ENCODE measurements at regions not wholly inside any gene's neighbourhood (a gene's known extent, or its start where the extent isn't known, plus 50 kb on each side); places are given as distances from the start of the nearest gene placed in this dataset.

- Histone ChIP-seq H3K4me1 (ENCODE audit: control insufficient read depth in 5 of 5, insufficient read depth in 5 of 5, low read length in 5 of 5) (no peaks in the 10 kb centered on the region), H3K27me3 (ENCODE audit: control insufficient read depth in 3 of 3, insufficient read depth in 3 of 3, low read length in 2 of 3) (no peaks in the 10 kb centered on the region), H3K27ac (ENCODE audit: low read depth in 1 of 2, low read length in 1 of 2) (no peak overlapping the region), H3K4me3 (no peak overlapping the region), H3K36me3 (ENCODE audit: control insufficient read depth in 4 of 4, insufficient read depth in 4 of 4, low read length in 4 of 4) (no peaks in the 10 kb centered on the region), H3K9ac (ENCODE audit: insufficient read depth in 1 of 2, low read length in 2 of 2) (no peak overlapping the region), H3K9me3 (ENCODE audit: control insufficient read depth in 4 of 4, insufficient read depth in 3 of 4, low read length in 3 of 4) (peaks cover 0 to 4% (median 2%) of the 10 kb centered on the region in 4 donors)
- TF ChIP-seq CTCF (IDR thresholded peaks at IDR 0.05; ENCODE audit: control extremely low read depth, extremely low read depth) = no peak
- WGBS, 2 donors = 93 to 95% methylated on average over 20 of the region's 20 CpGs
- DNase-seq (no peak), ATAC-seq (ENCODE audit: insufficient read depth, low FRiP score) (no peak)
These were observed 194.9 kb upstream of the EPHA6 start for GRCh38 chr3:96619475-96619874.

GRCh38 chr3:96622878-96623277, 191.5 kb upstream of the EPHA6 start:
- no peak overlapping the region for H3K9ac ChIP-seq (ENCODE audit: insufficient read depth in 1 of 2, low read length in 2 of 2)
- H3K27me3 ChIP-seq (ENCODE audit: control insufficient read depth in 3 of 3, insufficient read depth in 3 of 3, low read length in 2 of 3) = no peaks in the 10 kb centered on the region
- H3K36me3 ChIP-seq (ENCODE audit: control insufficient read depth in 4 of 4, insufficient read depth in 4 of 4, low read length in 4 of 4) = no peaks in the 10 kb centered on the region
- WGBS, 2 donors = 87 to 93% methylated on average over 2 of the region's 2 CpGs
- no peaks in the 10 kb centered on the region for H3K4me1 ChIP-seq (ENCODE audit: control insufficient read depth in 5 of 5, insufficient read depth in 5 of 5, low read length in 5 of 5)
- ATAC-seq (ENCODE audit: insufficient read depth, low FRiP score) (no peak), DNase-seq (no peak)
- no peak overlapping the region for H3K4me3 ChIP-seq
- TF ChIP-seq CTCF (IDR thresholded peaks at IDR 0.05; ENCODE audit: control extremely low read depth, extremely low read depth) = no peak
- H3K9me3 ChIP-seq (ENCODE audit: control insufficient read depth in 4 of 4, insufficient read depth in 3 of 4, low read length in 3 of 4) = peaks cover 0 to 4% (median 0%) of the 10 kb centered on the region in 4 donors
- H3K27ac ChIP-seq (ENCODE audit: low read depth in 1 of 2, low read length in 1 of 2) = no peak overlapping the region

DNA sequence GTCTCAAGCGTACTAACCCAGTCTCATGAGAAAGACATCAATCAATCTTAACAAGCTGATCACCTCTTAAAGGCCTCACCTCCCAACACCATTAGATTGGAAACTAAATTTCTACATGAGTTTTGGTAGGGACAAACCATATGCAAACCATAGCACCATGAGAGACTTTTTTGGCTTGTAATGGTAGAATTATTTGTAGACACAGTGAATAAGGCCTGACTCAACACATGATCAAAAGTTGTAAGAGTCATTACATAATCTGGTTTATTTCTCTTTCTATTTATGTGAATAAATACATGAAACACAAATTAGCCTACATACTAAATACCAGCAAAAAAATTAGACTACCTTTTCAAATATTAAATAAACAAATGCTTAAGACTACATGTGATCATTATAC, 183.3 kb upstream of the EPHA6 start:
- TF ChIP-seq CTCF (IDR thresholded peaks at IDR 0.05; ENCODE audit: control extremely low read depth, extremely low read depth) = no peak
- Histone ChIP-seq H3K27me3 (ENCODE audit: control insufficient read depth in 3 of 3, insufficient read depth in 3 of 3, low read length in 2 of 3) (no peaks in the 10 kb centered on the region), H3K27ac (ENCODE audit: low read depth in 1 of 2, low read length in 1 of 2) (no peak overlapping the region), H3K36me3 (ENCODE audit: control insufficient read depth in 4 of 4, insufficient read depth in 4 of 4, low read length in 4 of 4) (no peaks in the 10 kb centered on the region), H3K4me3 (no peak overlapping the region), H3K9me3 (ENCODE audit: control insufficient read depth in 4 of 4, insufficient read depth in 3 of 4, low read length in 3 of 4) (no peaks in the 10 kb centered on the region), H3K4me1 (ENCODE audit: control insufficient read depth in 5 of 5, insufficient read depth in 5 of 5, low read length in 5 of 5) (no peaks in the 10 kb centered on the region), H3K9ac (ENCODE audit: insufficient read depth in 1 of 2, low read length in 2 of 2) (no peak overlapping the region)
- DNase-seq = no peak
- no peak for ATAC-seq (ENCODE audit: insufficient read depth, low FRiP score)
- 88 to 90% methylated on average over 1 of the region's 1 CpG for WGBS, 2 donors

DNA sequence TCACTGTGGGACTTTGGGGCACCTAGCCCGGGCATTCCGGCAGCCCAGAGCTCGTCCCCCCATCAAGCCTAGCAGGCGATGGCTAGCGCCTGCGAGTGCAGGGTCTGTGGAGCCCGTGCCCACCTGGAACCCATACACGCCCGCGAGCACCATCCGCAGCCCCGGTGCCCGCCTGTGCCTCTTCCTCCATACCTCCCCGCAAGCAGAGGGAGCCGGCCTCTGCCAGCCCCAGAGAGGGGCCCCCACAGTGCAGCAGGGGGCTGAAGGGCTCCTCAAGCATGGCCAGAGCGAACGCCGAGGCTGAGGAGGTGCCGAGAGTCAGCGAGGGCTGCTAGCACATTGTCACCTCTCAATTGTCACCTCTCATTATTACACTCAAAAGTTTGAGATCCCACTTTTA, 167.8 kb upstream of the EPHA6 start:
- H3K9me3 ChIP-seq (ENCODE audit: control insufficient read depth in 4 of 4, insufficient read depth in 3 of 4, low read length in 3 of 4) = no peaks in the 10 kb centered on the region
- no peak overlapping the region for H3K27ac ChIP-seq (ENCODE audit: low read depth in 1 of 2, low read length in 1 of 2)
- no peaks in the 10 kb centered on the region for H3K36me3 ChIP-seq (ENCODE audit: control insufficient read depth in 4 of 4, insufficient read depth in 4 of 4, low read length in 4 of 4)
- no peak for TF ChIP-seq CTCF (IDR thresholded peaks at IDR 0.05; ENCODE audit: control extremely low read depth, extremely low read depth)
- no peak overlapping the region for H3K9ac ChIP-seq (ENCODE audit: insufficient read depth in 1 of 2, low read length in 2 of 2)
- DNase-seq = no peak
- H3K4me1 ChIP-seq (ENCODE audit: control insufficient read depth in 5 of 5, insufficient read depth in 5 of 5, low read length in 5 of 5) = no peaks in the 10 kb centered on the region
- no peak for ATAC-seq (ENCODE audit: insufficient read depth, low FRiP score)
- H3K27me3 ChIP-seq (ENCODE audit: control insufficient read depth in 3 of 3, insufficient read depth in 3 of 3, low read length in 2 of 3) = no peaks in the 10 kb centered on the region
- no peak overlapping the region for H3K4me3 ChIP-seq
- WGBS, 2 donors = 85 to 86% methylated on average over 18 to 20 of the region's 20 CpGs

Measured in lung (tissue), 11 donors.